B cell (primary cell): ENCODE measurements at regions not wholly inside any gene's neighbourhood (a gene's known extent, or its start where the extent isn't known, plus 50 kb on each side); places are given as distances from the start of the nearest gene placed in this dataset.

Experiments
- ATAC-seq: fragments of 200-7000 bp; cut with Tn5 transposase; one replicate; pipeline ENCODE4 v1.10.0; 2021; ENCODE audit warnings: low read depth, mild to moderate bottlenecking, moderate number of reproducible peaks, moderate library complexity
- CTCF ChIA-PET: fragments of 350-600 bp; sonication (Branson Sonifier 250); formaldehyde crosslinking; loops from one replicate; lab custom pipeline; 2021; ENCODE audit warnings: antibody characterized with exemption, inconsistent platforms; lab: Charles Lee
- POLR2A ChIA-PET: fragments of 350-600 bp; sonication (Branson Sonifier 250); formaldehyde crosslinking; loops from one replicate; lab custom pipeline; 2021; ENCODE audit warnings: antibody characterized with exemption; lab: Charles Lee
- DNase-seq: peaks from one replicate; pipeline ENCODE4 v3.0.0; 2013
- H2AFZ ChIP-seq: 2 replicates; pipeline ENCODE4 v1.6.1; 2012; ENCODE audit warnings: mild to moderate bottlenecking, low read depth, low read length; ENCODE audit not compliant: insufficient read depth, poor library complexity, severe bottlenecking
- H3K27ac ChIP-seq, 2 donors: 1 replicate in 1 of 2; 2 replicates in 1 of 2; pipeline ENCODE4 v1.5.1; 2012 to 2013; ENCODE audit warnings: low read length in 2 of 2, mild to moderate bottlenecking in 2 of 2, moderate library complexity in 1 of 2
- H3K27me3 ChIP-seq, 4 experiments: fragments of 200-600 bp in 1 of 4; sonication (generic) in 1 of 4; replicated peaks in 1 of 4; 1 replicate in 2 of 4; 2 replicates in 2 of 4; pipeline versions ENCODE4 v1.6.1 to v1.7.0; 2013 to 2016; ENCODE audit warnings: low read length in 3 of 4, mild to moderate bottlenecking in 2 of 4, mixed read lengths in 1 of 4, moderate library complexity in 1 of 4; ENCODE audit not compliant: insufficient read depth in 4 of 4, control insufficient read depth in 3 of 4; ENCODE audit errors: control extremely low read depth in 1 of 4
- H3K36me3 ChIP-seq, 2 experiments: replicated peaks in 1 of 2; 1 replicate in 1 of 2; 2 replicates in 1 of 2; pipeline versions ENCODE4 v1.6.1 to v1.7.1; 2013; ENCODE audit warnings: low read length in 1 of 2; ENCODE audit not compliant: insufficient read depth in 2 of 2, control insufficient read depth in 1 of 2; ENCODE audit errors: control extremely low read depth in 1 of 2, extremely low read depth in 1 of 2
- H3K4me1 ChIP-seq, 2 donors: fragments of 200-600 bp in 1 of 2; sonication (generic) in 1 of 2; 1 replicate in 1 of 2; 2 replicates in 1 of 2; pipeline versions ENCODE4 v1.5.1 to v1.6.1; 2013 to 2017; ENCODE audit warnings: low read length in 2 of 2; ENCODE audit not compliant: control insufficient read depth in 2 of 2, insufficient read depth in 2 of 2
- H3K4me2 ChIP-seq: replicated peaks from 2 replicates; pipeline ENCODE3; 2012; ENCODE audit warnings: mild to moderate bottlenecking, low read depth, low read length; ENCODE audit not compliant: poor library complexity, severe bottlenecking
- H3K4me3 ChIP-seq, 5 experiments: fragments of 200-600 bp in 1 of 5; sonication (generic) in 1 of 5; 1 replicate in 3 of 5; 2 replicates in 2 of 5; pipeline versions ENCODE4 v1.5.1 to v1.7.0; 2011 to 2016; ENCODE audit warnings: low read length in 4 of 5, mild to moderate bottlenecking in 4 of 5, low read depth in 2 of 5, control low read depth in 1 of 5, moderate library complexity in 1 of 5; ENCODE audit not compliant: insufficient read depth in 1 of 5; ENCODE audit errors: control extremely low read depth in 1 of 5, extremely low read depth in 1 of 5
- H3K79me2 ChIP-seq: fragments of 200-600 bp; sonication (generic); one replicate; pipeline ENCODE4 v1.6.0; 2016; ENCODE audit warnings: low read length; ENCODE audit not compliant: control insufficient read depth, insufficient read depth
- H3K9ac ChIP-seq: fragments of 200-600 bp; sonication (generic); 2 replicates; pipeline ENCODE4 v1.6.1; 2017; ENCODE audit warnings: mild to moderate bottlenecking, low read length, moderate library complexity
- H3K9me3 ChIP-seq, 3 donors: one replicate each; pipeline versions ENCODE4 v1.6.1 to v1.7.1; 2013; ENCODE audit warnings: low read length in 2 of 3; ENCODE audit not compliant: control insufficient read depth in 2 of 3, insufficient read depth in 1 of 3; ENCODE audit errors: control extremely low read depth in 1 of 3
- H4K20me1 ChIP-seq: 2 replicates; pipeline ENCODE4 v1.6.0; 2012; ENCODE audit warnings: mild to moderate bottlenecking, low read length; ENCODE audit not compliant: insufficient read depth, control insufficient read depth, poor library complexity, severe bottlenecking
- H3K27ac Mint-ChIP-seq: one replicate; pipeline ENCODE4 v1.8.0; 2021; ENCODE audit warnings: mixed read lengths
- H3K27me3 Mint-ChIP-seq: one replicate; pipeline ENCODE4 v1.8.0; 2021; ENCODE audit warnings: mixed read lengths
- H3K4me1 Mint-ChIP-seq: one replicate; pipeline ENCODE4 v1.8.0; 2021; ENCODE audit warnings: mixed read lengths
- H3K4me3 Mint-ChIP-seq: one replicate; pipeline ENCODE4 v1.8.0; 2021; ENCODE audit warnings: mixed read lengths
- H3K9me3 Mint-ChIP-seq: one replicate; pipeline ENCODE4 v1.8.0; 2022; ENCODE audit warnings: mixed read lengths; ENCODE audit not compliant: insufficient read depth
- EZH2 ChIP-seq: IDR thresholded peaks from 2 replicates; pipeline ENCODE4 v1.6.1; 2012; ENCODE audit warnings: borderline replicate concordance, low read depth, mild to moderate bottlenecking, moderate library complexity, low read length; ENCODE audit not compliant: insufficient read depth, poor library complexity, severe bottlenecking
- WGBS: methylation state at CpG from one replicate; pipeline ENCODE4 v1.1.5; 2013; ENCODE audit warnings: missing lambda C conversion rate; ENCODE audit not compliant: insufficient coverage; 5-methylcytosine and 5-hydroxymethylcytosine counted together
- intact Hi-C: fragments of 100-400 bp; cut with micrococcal nuclease; formaldehyde crosslinking; loops from one replicate; pipeline ENCODE4 v1.10.0; 2022
- TF ChIP-seq, protein P1 (sequence below): fragments of 200-600 bp; IDR thresholded peaks from one replicate; pipeline ENCODE4 v1.8.0; 2022; ENCODE audit warnings: antibody characterized with exemption, mild to moderate bottlenecking

DNA sequence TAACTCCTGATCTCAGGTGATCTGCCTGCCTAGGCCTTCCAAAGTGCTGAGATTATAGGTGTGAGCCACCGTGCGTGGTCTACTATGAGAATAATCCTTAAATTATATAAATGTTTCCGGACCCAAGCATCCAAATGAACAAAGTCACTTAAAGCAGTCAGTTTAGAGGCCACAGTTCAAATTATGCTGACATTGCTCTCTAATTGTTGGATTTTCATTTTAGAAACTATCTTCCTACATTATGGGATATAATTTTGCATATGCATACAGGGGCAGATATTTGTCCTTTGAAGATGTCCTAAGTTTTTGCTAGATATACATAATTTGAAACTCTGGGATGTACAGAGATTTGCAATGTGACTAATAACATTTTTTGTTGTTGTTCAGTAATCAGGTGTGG is 390.1 kb downstream of the RND3 start:
- Histone ChIP-seq H3K9me3 (no peaks in the 10 kb centered on the region), H3K79me2 (no peaks in the 10 kb centered on the region), H3K27me3 (no peaks in the 10 kb centered on the region), H3K36me3 (no peaks in the 10 kb centered on the region), H3K9ac (no peak overlapping the region), H3K4me2 (no peak overlapping the region), H2AFZ (no peak overlapping the region), H4K20me1 (no peaks in the 10 kb centered on the region), H3K27ac (no peak overlapping the region), H3K4me1 (no peaks in the 10 kb centered on the region), H3K4me3 (no peak overlapping the region)
- TF ChIP-seq, protein P1, sequence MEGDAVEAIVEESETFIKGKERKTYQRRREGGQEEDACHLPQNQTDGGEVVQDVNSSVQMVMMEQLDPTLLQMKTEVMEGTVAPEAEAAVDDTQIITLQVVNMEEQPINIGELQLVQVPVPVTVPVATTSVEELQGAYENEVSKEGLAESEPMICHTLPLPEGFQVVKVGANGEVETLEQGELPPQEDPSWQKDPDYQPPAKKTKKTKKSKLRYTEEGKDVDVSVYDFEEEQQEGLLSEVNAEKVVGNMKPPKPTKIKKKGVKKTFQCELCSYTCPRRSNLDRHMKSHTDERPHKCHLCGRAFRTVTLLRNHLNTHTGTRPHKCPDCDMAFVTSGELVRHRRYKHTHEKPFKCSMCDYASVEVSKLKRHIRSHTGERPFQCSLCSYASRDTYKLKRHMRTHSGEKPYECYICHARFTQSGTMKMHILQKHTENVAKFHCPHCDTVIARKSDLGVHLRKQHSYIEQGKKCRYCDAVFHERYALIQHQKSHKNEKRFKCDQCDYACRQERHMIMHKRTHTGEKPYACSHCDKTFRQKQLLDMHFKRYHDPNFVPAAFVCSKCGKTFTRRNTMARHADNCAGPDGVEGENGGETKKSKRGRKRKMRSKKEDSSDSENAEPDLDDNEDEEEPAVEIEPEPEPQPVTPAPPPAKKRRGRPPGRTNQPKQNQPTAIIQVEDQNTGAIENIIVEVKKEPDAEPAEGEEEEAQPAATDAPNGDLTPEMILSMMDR: no peak
- no peak for TF ChIP-seq EZH2
- no peak for ATAC-seq
- POLR2A ChIA-PET: no interaction called here
- Mint-ChIP-seq H3K4me3 (no peak overlapping the region), H3K27me3 (no peaks in the 10 kb centered on the region), H3K27ac (no peak overlapping the region), H3K9me3 (peaks cover 2% of the 10 kb centered on the region), H3K4me1 (no peaks in the 10 kb centered on the region)
- CTCF ChIA-PET: no interaction called here
- intact Hi-C loops: no loop called here
- no peak for DNase-seq
- no CpG with 5 or more reads among the region's 3 CpGs for WGBS

DNA sequence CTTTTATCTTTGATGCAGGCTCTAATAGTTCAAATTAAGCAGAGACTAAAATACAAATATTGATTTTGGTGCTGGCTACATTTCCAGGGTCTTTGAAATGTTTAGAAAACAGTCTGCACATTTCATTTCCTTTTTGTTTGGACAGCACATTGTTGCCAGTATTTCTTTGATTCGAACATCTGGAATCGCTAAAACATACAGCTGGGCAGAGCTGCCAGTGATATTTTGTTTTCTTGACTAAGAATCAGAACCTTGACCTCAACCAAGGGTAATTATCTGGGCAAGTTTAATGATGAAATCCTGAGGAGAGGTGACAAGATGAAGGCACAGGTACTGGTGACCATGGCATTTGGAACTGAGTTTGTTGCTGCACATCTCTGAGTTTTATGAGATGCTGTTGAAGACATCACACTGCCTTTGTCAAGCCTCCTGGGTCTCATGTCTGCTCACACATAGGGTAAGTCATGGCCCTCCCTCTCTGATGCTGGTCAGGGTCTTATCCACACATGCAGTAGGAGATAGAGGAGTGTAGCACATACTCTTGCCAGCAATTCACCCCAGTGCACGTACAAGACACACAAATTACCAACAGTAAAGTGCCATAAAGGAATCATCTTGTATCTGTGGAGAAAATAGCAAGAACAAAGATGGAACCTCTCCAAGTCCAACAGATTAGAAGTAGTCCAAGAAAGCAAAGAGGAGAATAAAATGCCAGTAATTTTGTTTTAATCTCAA is 391.9 kb downstream of the RND3 start:
- intact Hi-C loops: no loop called here
- Histone ChIP-seq H2AFZ (no peak overlapping the region), H3K27me3 (no peaks in the 10 kb centered on the region), H3K36me3 (no peaks in the 10 kb centered on the region), H3K9me3 (no peaks in the 10 kb centered on the region), H4K20me1 (no peaks in the 10 kb centered on the region), H3K4me1 (no peaks in the 10 kb centered on the region), H3K79me2 (no peaks in the 10 kb centered on the region), H3K4me3 (no peak overlapping the region), H3K9ac (no peak overlapping the region), H3K27ac (no peak overlapping the region), H3K4me2 (no peak overlapping the region)
- TF ChIP-seq, protein P1: no peak
- no peak for TF ChIP-seq EZH2
- Mint-ChIP-seq H3K27me3 (no peaks in the 10 kb centered on the region), H3K9me3 (peaks cover 2% of the 10 kb centered on the region), H3K27ac (no peak overlapping the region), H3K4me3 (no peak overlapping the region), H3K4me1 (no peaks in the 10 kb centered on the region)
- POLR2A ChIA-PET: no interaction called here
- CTCF ChIA-PET: no interaction called here
- DNase-seq (no peak), ATAC-seq (no peak)
- WGBS: 96% methylated on average over 2 of the region's 3 CpGs
